SHP77 treated with DMSO at 0.1 percent for 48 hours (cell line): ENCODE measurements at regions not wholly inside any gene's neighbourhood (a gene's known extent, or its start where the extent isn't known, plus 50 kb on each side); places are given as distances from the start of the nearest gene placed in this dataset.
A peak's percentile ranks its signal among the peaks of the same experiment; 100 is the strongest.

ENCODE experiments used
- DNase-seq: peaks from one replicate; lab custom pipeline; 2025; lab: John Stamatoyannopoulos, UW

- DNase-seq: no peak
Measured at GRCh38 chr2:14524041-14524802, 108.3 kb upstream of the LRATD1 start.

DNA sequence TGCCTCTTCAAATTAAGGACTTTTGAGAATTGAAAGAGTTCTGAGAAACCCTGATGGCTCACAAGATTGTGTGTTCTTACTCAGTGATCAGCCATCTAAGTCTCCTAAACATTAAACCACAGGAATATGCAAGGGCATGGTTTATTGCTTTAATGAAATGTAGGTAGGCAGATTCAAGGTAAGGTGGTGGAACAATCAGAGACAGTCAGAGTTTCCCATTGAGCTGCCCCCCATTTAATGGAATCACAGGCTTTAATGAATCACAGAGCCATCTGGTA lies 107.8 kb upstream of the LRATD1 start:
- DNase-seq: no peak

DNA sequence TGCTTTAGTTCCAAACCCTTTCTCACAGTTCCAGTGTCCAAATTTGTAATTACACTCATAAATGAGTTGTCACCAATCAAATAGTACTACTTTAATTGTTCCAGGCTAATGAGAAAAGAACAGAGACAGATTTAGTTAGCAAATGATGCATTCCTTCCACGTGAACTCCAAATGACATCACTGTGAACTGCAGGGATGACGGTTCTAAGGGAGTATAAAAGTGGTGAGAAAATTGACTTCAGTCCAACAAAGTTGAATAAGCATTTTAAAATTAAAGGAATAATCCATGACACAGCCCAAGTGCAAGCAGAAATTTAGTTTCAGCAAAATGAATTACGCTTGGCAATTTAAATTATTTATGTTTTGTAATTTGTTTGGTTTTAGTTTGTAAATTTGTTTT lies 102.0 kb upstream of the LRATD1 start:
- no peak for DNase-seq

GRCh38 chr2:14533131-14533757 lies 99.3 kb upstream of the LRATD1 start:
- no peak for DNase-seq

- no peak for DNase-seq
Measured at GRCh38 chr2:14535156-14535555, 97.4 kb upstream of the LRATD1 start.

- DNase-seq: no peak
Measured at GRCh38 chr2:14536976-14537375, 95.5 kb upstream of the LRATD1 start.

GRCh38 chr2:14540015-14540414 lies 92.5 kb upstream of the LRATD1 start:
- DNase-seq: no peak

DNA sequence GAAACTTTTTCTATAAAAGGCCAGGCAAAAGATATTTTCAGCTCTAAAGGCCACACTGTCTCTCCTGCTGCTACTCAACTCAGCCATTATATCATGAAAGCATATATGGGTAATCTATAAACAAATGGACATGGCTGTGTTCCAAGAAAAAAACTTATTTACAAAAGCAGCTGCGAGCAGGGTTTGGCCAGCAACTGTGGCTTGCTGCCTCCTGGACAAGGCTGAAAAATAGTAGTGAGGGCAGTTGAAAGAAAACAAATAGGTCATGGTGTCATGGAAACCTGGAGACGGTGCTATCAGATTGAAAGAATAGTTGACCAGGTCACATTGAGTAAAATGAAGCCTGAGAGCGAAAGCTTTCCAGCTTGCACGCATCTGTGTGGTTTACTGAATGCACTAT lies 89.2 kb upstream of the LRATD1 start:
- peak; percentile 58 for DNase-seq

DNA sequence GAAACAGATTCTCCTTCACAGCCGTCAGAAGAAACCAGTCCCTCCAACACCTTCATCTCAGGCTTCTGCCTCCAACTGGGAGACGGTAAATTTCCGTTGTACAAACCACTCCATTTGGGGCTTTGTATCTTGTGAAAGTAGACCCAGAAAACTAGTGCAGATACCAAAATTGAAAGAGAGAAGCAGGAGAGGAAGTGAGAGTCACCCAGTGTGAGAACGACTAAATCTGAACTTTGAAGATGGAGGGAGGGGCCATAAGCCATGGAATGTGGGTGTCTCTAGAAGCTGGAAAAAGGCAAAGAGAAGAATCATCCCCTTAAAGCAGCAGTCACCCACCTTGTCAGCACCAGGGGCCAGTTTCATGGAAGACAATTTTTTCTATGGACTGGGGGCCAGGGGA lies 88.3 kb upstream of the LRATD1 start:
- DNase-seq: no peak

GRCh38 chr2:14547830-14548229 lies 84.7 kb upstream of the LRATD1 start:
- DNase-seq: no peak

GRCh38 chr2:14550658-14551057 lies 81.9 kb upstream of the LRATD1 start:
- no peak for DNase-seq

GRCh38 chr2:14551069-14551468 lies 81.4 kb upstream of the LRATD1 start:
- no peak for DNase-seq

- no peak for DNase-seq
Measured at GRCh38 chr2:14552286-14552685, 80.2 kb upstream of the LRATD1 start.

GRCh38 chr2:14552818-14553217 lies 79.7 kb upstream of the LRATD1 start:
- no peak for DNase-seq

DNA sequence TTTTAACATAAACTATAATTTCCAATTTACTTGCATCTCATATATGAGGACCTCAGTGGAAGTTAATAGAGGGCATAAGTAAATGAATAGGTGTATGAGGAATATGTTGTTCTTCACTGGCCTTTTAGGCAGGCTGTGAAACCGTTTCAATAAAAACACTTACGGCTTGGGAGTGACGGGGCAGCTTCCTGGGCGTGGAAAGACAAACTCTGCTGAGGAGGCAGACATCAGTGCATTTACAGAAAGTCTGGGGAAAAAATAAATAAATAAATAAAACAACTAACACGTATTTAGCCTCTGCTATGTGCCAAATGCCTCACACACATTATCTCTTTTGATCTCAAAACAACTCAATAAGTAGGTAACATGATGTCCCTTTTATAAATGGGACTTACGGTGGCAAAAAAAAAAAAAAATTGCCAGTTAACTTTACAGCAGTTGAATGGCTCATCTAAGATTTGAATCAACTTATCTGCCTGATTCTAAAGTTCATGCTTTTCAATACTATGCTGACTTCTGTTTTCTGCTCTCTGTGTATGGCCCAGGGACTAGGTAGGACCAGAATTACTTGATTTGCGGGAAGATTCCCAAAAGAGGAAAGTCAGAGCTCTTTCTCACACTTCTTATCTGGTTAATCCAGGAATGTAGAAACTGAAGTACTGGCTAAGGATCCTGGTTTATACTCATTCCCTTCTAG lies 77.5 kb upstream of the LRATD1 start:
- DNase-seq: no peak

DNA sequence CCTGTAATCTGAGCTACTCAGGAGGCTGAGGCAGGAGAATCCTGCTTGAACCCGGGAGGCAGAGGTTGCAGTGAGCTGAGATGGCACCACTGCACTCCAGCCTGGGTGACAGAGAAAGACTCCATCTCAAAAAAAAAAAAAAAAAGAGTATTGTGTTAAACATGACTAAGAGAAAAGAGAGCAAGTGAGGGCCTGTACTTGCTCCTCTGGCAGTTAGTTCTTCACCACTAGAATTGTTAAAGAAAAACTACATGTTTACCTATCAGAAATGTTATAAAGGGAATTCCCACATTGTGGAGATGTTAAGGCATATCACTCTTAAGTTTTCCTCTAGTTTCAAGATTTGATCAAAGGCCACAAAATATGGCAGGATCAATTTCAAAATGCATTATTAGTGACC lies 75.4 kb upstream of the LRATD1 start:
- DNase-seq: no peak

GRCh38 chr2:14557916-14558315 lies 74.6 kb upstream of the LRATD1 start:
- no peak for DNase-seq

DNA sequence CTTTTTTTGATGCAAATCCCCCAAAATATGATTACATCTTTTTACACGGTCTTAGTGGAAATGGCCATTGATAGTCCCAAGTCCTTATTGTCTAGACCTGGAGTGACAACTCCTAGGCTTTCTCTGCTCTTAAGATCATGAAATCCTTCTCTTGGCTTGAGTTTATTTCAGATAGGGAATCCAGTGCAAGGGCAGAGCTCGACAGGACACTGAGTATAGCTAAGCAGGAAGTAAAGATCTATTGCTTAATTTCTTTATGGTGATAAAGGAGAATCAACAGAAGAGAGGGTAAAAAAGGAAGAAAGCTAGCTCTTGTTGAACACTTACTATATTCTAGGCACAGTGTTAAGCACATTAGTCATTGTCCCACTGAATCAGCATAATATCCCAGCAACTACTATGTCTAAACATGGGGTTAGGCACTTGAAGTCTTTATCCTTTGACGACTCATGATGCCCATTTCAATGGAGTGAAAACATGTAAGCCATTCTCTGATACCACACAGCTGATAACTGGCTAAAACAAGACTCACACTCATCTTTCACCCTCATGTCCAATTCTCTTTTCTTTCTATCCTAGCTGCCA lies 74.1 kb upstream of the LRATD1 start:
- no peak for DNase-seq

- no peak for DNase-seq
Measured at GRCh38 chr2:14560716-14561115, 71.8 kb upstream of the LRATD1 start.

DNA sequence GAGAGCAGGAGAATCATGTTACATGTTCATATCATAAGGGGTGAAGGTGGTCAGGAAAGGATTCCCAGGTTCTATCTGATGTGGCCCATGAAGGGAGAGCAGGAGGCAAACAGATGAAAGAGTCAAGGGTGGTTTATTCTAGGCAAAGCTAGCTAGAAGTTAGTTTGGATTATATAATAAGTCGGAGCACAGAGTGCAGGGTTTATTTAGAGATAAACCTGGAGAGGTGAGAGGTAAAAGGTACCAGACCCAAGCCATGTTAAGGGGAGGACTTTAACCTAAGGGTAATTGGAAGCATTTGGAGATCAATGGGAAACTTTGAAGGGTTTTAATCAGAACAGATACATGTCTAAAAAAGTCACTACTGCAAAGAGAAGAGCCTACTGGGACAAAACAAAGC lies 69.2 kb upstream of the LRATD1 start:
- DNase-seq: no peak

- DNase-seq: no peak
Measured at GRCh38 chr2:14565666-14566065, 66.9 kb upstream of the LRATD1 start.

- DNase-seq: no peak
Measured at GRCh38 chr2:14567561-14567960, 65.0 kb upstream of the LRATD1 start.

- DNase-seq: no peak
Measured at GRCh38 chr2:14569294-14569693, 63.2 kb upstream of the LRATD1 start.
